ENCODE measurements at regions not wholly inside any gene's neighbourhood (a gene's known extent, or its start where the extent isn't known, plus 50 kb on each side); places are given as distances from the start of the nearest gene placed in this dataset.

GRCh38 chr1:79117376-79117775, 110.8 kb upstream of the ADGRL4 start:
- no peak for TF ChIP-seq CTCF (IDR thresholded peaks at IDR 0.05)
- no peak for TF ChIP-seq POLR2A (IDR thresholded peaks at IDR 0.05)
